Activated naive CD8-positive, alpha-beta T cell treated with anti-CD3 and anti-CD28 coated beads, Interleukin-2, amount 50 U/mL, for 24 hours (primary cell): ENCODE measurements at regions not wholly inside any gene's neighbourhood (a gene's known extent, or its start where the extent isn't known, plus 50 kb on each side); places are given as distances from the start of the nearest gene placed in this dataset.
"Not testable (repeated sequence)": the region's sequence is repeated elsewhere in the genome, so short reads cannot be mapped to it uniquely, and the experiment has no call there.

Source experiments
- ATAC-seq: fragments of 150-1000 bp; cut with Tn5 transposase; one replicate; pipeline ENCODE4 v1.10.0; 2021
- DNase-seq: peaks from one replicate; pipeline ENCODE4 v3.0.0; 2021
- H3K27ac Mint-ChIP-seq: one replicate; pipeline ENCODE4 v1.8.0; 2021; ENCODE audit warnings: mild to moderate bottlenecking, mixed read lengths
- H3K27me3 Mint-ChIP-seq: one replicate; pipeline ENCODE4 v1.8.0; 2021; ENCODE audit warnings: mixed read lengths
- H3K36me3 Mint-ChIP-seq: one replicate; pipeline ENCODE4 v1.8.0; 2021; ENCODE audit warnings: low read depth, mixed read lengths
- H3K4me1 Mint-ChIP-seq: one replicate; pipeline ENCODE4 v1.8.0; 2021; ENCODE audit warnings: mixed read lengths
- H3K4me3 Mint-ChIP-seq: one replicate; pipeline ENCODE4 v1.8.0; 2021; ENCODE audit warnings: mild to moderate bottlenecking, moderate library complexity, mixed read lengths
- H3K9me3 Mint-ChIP-seq: one replicate; pipeline ENCODE4 v1.8.0; 2021; ENCODE audit warnings: mixed read lengths

GRCh38 chr18:10350661-10351060 is 103.8 kb upstream of the APCDD1 start:
- no peak for DNase-seq
- Mint-ChIP-seq H3K4me1 (no peaks in the 10 kb centered on the region), H3K4me3 (no peak overlapping the region), H3K9me3 (peaks cover 9% of the 10 kb centered on the region), H3K27ac (no peak overlapping the region), H3K36me3 (no peaks in the 10 kb centered on the region), H3K27me3 (no peaks in the 10 kb centered on the region)
- no peak for ATAC-seq

DNA sequence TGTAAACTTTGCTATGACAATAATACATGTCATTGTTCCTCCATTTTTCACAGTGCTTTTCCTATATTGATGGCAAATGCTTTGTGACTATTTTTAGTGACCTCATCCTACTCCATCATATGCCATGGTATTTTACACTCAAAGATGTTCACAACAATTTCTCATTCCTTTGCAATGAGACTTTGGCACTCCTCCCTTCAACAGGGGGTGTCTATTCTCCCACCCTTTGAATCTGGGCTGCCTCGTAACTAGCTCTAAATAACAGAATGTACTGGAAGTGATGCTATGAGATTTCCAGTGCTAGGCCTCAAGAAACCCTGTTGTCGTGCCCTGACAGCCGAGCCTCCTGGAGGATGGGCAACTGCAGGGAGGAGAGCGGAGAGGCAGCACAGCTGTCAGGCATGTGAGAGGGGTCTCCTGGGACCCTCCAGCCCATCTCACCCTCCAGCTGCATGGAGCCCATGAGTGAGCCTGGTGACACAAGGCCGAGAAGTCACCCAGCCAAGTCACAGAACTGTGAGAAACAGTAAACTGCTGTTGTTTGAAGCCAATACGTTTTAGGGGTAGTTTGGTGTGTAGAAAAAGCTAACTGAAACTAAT is 103.1 kb upstream of the APCDD1 start:
- no peak for DNase-seq
- Mint-ChIP-seq H3K9me3 (peaks cover 16% of the 10 kb centered on the region), H3K27ac (no peak overlapping the region), H3K4me1 (no peaks in the 10 kb centered on the region), H3K36me3 (no peaks in the 10 kb centered on the region), H3K4me3 (no peak overlapping the region), H3K27me3 (no peaks in the 10 kb centered on the region)
- no peak for ATAC-seq

DNA sequence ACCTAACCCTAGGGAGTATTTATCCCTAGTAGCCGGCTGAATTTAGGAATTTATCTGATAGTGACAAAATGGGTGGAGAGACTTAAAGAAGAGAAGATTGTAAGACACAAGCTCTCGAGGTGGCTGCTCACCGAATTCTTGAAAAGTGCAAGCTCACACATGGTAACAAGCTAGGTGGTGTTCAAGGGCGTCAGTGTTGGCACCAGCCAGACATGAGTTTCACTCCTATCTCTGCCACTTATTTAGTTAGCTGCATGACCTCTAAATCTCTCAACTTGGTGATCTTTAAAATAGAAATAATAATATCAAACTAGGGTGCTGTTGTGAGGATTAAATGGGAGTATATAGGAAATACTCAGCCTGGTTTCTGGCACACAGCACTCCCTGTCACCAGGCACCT is 102.6 kb upstream of the APCDD1 start:
- Mint-ChIP-seq H3K9me3 (peaks cover 21% of the 10 kb centered on the region), H3K27ac (no peak overlapping the region), H3K4me3 (no peak overlapping the region), H3K36me3 (no peaks in the 10 kb centered on the region), H3K4me1 (no peaks in the 10 kb centered on the region), H3K27me3 (no peaks in the 10 kb centered on the region)
- DNase-seq (no peak), ATAC-seq (no peak)

DNA sequence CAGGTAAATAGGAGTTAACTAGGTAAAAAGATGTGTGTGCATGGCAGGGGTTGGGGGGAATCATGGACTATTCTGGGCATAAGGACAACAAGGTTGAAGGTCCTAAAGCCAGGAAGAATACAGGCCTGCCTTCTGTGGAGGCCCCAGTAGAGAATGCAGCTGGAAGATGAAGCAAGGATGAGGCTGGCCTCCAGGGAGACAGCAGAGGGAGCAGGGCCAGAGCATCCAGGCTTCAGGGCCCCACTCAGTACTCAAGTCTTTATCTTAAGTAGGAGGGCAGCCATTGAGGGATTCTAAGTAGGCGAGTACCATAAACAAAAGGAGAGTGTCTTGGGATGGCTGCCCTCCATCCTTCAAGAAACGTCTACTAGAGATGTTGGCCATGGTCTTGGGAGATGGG is 101.8 kb upstream of the APCDD1 start:
- Mint-ChIP-seq H3K27me3 (no peaks in the 10 kb centered on the region), H3K27ac (no peak overlapping the region), H3K4me3 (no peak overlapping the region), H3K4me1 (no peaks in the 10 kb centered on the region), H3K36me3 (no peaks in the 10 kb centered on the region), H3K9me3 (peaks cover 27% of the 10 kb centered on the region)
- ATAC-seq: no peak
- DNase-seq: no peak

DNA sequence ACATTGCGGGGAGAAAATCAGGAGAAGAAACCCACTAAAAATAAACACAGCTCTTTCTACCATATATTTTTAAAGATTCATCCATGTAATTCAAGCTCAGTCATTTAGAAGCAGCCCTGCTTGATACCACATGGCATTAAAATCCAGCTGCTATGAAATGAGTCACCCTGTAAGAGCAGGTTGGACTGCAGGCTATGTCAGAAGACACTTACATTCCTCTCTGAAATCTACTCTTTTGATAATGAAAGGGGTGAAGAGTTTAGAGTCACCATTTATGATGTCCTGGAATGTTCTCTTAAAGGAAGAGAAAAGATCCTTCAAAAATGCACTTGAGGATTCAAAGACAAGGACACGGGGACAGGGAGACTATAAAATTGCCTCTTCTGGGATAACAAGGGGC is 100.6 kb upstream of the APCDD1 start:
- Mint-ChIP-seq H3K4me1 (no peaks in the 10 kb centered on the region), H3K9me3 (peaks cover 27% of the 10 kb centered on the region), H3K4me3 (no peak overlapping the region)

GRCh38 chr18:10354241-10354811 is 100.1 kb upstream of the APCDD1 start:
- Mint-ChIP-seq H3K4me1 (no peaks in the 10 kb centered on the region), H3K27ac (no peak overlapping the region), H3K4me3 (no peak overlapping the region), H3K9me3 (peaks cover 27% of the 10 kb centered on the region), H3K36me3 (no peaks in the 10 kb centered on the region), H3K27me3 (no peaks in the 10 kb centered on the region)
- ATAC-seq (no peak), DNase-seq (no peak)

More for the DNA sequence above, 100.6 kb upstream of the APCDD1 start:
- ATAC-seq (no peak), DNase-seq (no peak)
- Mint-ChIP-seq H3K27ac (no peak overlapping the region), H3K27me3 (no peaks in the 10 kb centered on the region), H3K36me3 (no peaks in the 10 kb centered on the region)

GRCh38 chr18:10354890-10355289 is 99.5 kb upstream of the APCDD1 start:
- DNase-seq (no peak), ATAC-seq (no peak)
- no peak overlapping the region for H3K4me3 Mint-ChIP-seq
- H3K4me1 Mint-ChIP-seq: no peaks in the 10 kb centered on the region
- H3K27me3 Mint-ChIP-seq: no peaks in the 10 kb centered on the region
- no peak overlapping the region for H3K27ac Mint-ChIP-seq
- no peaks in the 10 kb centered on the region for H3K36me3 Mint-ChIP-seq
- peaks cover 27% of the 10 kb centered on the region for H3K9me3 Mint-ChIP-seq

- H3K27me3 Mint-ChIP-seq, H3K4me1 Mint-ChIP-seq, H3K36me3 Mint-ChIP-seq, H3K27ac Mint-ChIP-seq, ATAC-seq, H3K4me3 Mint-ChIP-seq, DNase-seq: not testable (repeated sequence)
- peaks cover 27% of the 10 kb centered on the region for H3K9me3 Mint-ChIP-seq
Observed at GRCh38 chr18:10356999-10357398, 97.4 kb upstream of the APCDD1 start.

DNA sequence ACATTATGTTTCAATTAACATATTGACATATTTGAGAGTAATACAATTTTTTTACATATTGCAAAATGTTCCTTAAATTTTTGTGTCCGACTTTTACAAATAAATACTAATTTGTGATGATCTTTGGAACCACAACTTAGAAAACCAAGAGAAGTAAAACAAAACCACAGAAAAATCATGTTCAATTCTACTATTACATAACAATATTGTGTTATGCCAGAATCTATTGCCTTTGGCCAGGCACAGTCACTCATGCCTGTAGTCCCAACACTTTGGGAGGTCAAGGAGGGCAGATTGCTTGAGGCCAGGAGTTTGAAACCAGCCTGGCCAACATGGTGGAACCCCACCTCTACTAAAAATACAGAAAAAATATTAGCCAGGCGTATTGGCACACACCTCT is 92.8 kb upstream of the APCDD1 start:
- Mint-ChIP-seq H3K4me3 (no peak overlapping the region), H3K27me3 (peaks cover 2% of the 10 kb centered on the region), H3K27ac (no peak overlapping the region), H3K4me1 (no peaks in the 10 kb centered on the region), H3K9me3 (peaks cover 17% of the 10 kb centered on the region), H3K36me3 (no peaks in the 10 kb centered on the region)
- DNase-seq (no peak), ATAC-seq (no peak)

- Mint-ChIP-seq H3K27ac (no peak overlapping the region), H3K4me1 (no peaks in the 10 kb centered on the region), H3K4me3 (no peak overlapping the region), H3K9me3 (peaks cover 10% of the 10 kb centered on the region), H3K36me3 (no peaks in the 10 kb centered on the region), H3K27me3 (peaks cover 6% of the 10 kb centered on the region)
- ATAC-seq (no peak), DNase-seq (no peak)
Observed at GRCh38 chr18:10365021-10365500, 89.4 kb upstream of the APCDD1 start.

- Mint-ChIP-seq H3K4me3 (no peak overlapping the region), H3K4me1 (no peaks in the 10 kb centered on the region), H3K27ac (no peak overlapping the region), H3K36me3 (no peaks in the 10 kb centered on the region), H3K27me3 (peaks cover 6% of the 10 kb centered on the region), H3K9me3 (peaks cover 10% of the 10 kb centered on the region)
- DNase-seq (no peak), ATAC-seq (no peak)
Observed at GRCh38 chr18:10365901-10366300, 88.5 kb upstream of the APCDD1 start.

DNA sequence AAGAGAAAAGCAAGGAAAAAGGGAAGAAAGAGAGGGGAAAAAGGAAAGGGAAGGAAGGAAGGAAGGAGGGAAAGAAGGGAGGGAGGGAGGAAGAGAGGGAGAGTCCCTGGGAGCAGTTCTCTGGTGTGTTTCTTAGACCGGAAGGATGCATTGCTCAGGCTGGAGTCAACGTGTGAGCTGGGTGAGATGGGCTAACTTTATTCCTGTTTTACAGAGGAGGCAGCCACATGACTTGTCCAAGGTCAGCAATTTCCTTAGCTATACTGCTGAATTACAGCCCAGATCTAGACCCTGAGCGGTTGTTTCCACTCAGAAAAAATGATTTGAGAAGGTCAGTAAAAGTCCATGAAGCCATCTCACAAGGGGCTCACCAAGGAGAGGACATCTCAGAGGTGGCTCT is 86.6 kb upstream of the APCDD1 start:
- H3K36me3 Mint-ChIP-seq: no peaks in the 10 kb centered on the region
- ATAC-seq (no peak), DNase-seq (no peak)
- no peak overlapping the region for H3K27ac Mint-ChIP-seq
- H3K9me3 Mint-ChIP-seq: peaks cover 7% of the 10 kb centered on the region
- peaks cover 5% of the 10 kb centered on the region for H3K27me3 Mint-ChIP-seq
- H3K4me1 Mint-ChIP-seq: no peaks in the 10 kb centered on the region
- no peak overlapping the region for H3K4me3 Mint-ChIP-seq

GRCh38 chr18:10368456-10369453 is 85.7 kb upstream of the APCDD1 start:
- Mint-ChIP-seq H3K27me3 (peaks cover 4% of the 10 kb centered on the region), H3K27ac (no peak overlapping the region), H3K4me1 (no peaks in the 10 kb centered on the region), H3K9me3 (peaks cover 2% of the 10 kb centered on the region), H3K4me3 (no peak overlapping the region), H3K36me3 (no peaks in the 10 kb centered on the region)
- DNase-seq (no peak), ATAC-seq (no peak)

DNA sequence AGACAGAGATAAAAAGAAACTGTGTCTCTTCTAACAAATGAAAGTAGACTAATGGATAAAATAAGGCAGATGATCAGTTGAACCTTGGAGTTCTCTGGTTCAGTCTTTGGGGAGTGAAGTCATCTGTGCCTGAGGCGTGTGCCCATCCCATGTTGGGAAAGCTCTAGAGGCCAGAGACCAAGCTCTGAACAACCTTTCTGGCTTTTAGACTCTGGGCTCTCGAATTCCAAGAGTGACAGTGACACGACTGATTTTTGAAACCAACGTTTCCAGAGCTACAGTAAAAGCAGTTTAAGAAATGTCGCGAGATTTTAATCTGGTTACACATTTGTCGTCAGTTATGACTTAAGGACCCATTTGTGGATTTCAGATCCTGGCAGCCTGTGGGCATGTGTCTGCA is 83.7 kb upstream of the APCDD1 start:
- H3K36me3 Mint-ChIP-seq: no peaks in the 10 kb centered on the region
- no peak overlapping the region for H3K27ac Mint-ChIP-seq
- peaks cover 4% of the 10 kb centered on the region for H3K27me3 Mint-ChIP-seq
- H3K9me3 Mint-ChIP-seq: no peaks in the 10 kb centered on the region
- ATAC-seq: no peak
- no peak for DNase-seq
- no peaks in the 10 kb centered on the region for H3K4me1 Mint-ChIP-seq
- no peak overlapping the region for H3K4me3 Mint-ChIP-seq

DNA sequence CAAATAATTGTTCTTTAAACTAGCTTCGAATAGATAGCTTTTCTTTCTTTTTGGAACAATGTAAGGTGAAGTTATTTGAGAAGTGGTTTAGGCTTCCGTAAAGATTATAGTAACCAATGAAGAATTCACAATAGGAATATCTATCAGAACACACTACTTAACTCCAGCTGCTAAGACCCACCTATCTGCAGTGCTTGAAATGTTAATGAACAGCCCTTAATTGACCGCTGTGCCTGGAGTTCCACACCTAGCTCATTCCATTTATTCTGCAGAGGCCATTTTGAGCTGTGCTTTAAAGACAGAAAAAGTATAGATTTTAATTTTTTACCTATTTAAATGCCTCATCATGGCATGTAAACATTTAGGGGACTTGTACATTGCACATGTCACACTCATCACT is 83.3 kb upstream of the APCDD1 start:
- no peaks in the 10 kb centered on the region for H3K4me1 Mint-ChIP-seq
- DNase-seq (no peak), ATAC-seq (no peak)
- no peak overlapping the region for H3K4me3 Mint-ChIP-seq
- H3K9me3 Mint-ChIP-seq: no peaks in the 10 kb centered on the region
- H3K36me3 Mint-ChIP-seq: no peaks in the 10 kb centered on the region
- peaks cover 4% of the 10 kb centered on the region for H3K27me3 Mint-ChIP-seq
- H3K27ac Mint-ChIP-seq: no peak overlapping the region
